SU-DHL-6 (cell line): ENCODE measurements at regions not wholly inside any gene's neighbourhood (a gene's known extent, or its start where the extent isn't known, plus 50 kb on each side); places are given as distances from the start of the nearest gene placed in this dataset.

Experiments used
- H2AFZ ChIP-seq: fragments of 200-600 bp; sonication (generic); 2 replicates; pipeline ENCODE4 v1.6.1; 2014; ENCODE audit warnings: low read depth, mild to moderate bottlenecking, moderate library complexity, mixed read lengths, antibody characterized with exemption, low read length; ENCODE audit not compliant: severe bottlenecking
- H3F3A ChIP-seq: fragments of 200-600 bp; shearing (Covaris generic); 2 replicates; pipeline ENCODE4 v1.6.0; 2016; ENCODE audit warnings: antibody characterized with exemption, mild to moderate bottlenecking; ENCODE audit not compliant: insufficient read depth
- H3K27ac ChIP-seq: fragments of 200-600 bp; sonication (generic); 2 replicates; pipeline ENCODE4 v1.5.1; 2016; ENCODE audit warnings: low read depth, mild to moderate bottlenecking, low read length, moderate library complexity, mixed read lengths
- H3K27me3 ChIP-seq: fragments of 200-600 bp; sonication (generic), shearing (Covaris generic); 2 replicates; pipeline ENCODE4 v1.6.0; 2014; ENCODE audit warnings: mild to moderate bottlenecking, low read length
- H3K36me3 ChIP-seq: fragments of 200-600 bp; sonication (generic); 2 replicates; pipeline ENCODE4 v1.6.1; 2014; ENCODE audit warnings: mild to moderate bottlenecking, low read length, mixed read lengths
- H3K4me2 ChIP-seq: fragments of 300-600, 200-600 bp; shearing (Covaris generic), sonication (generic); 2 replicates; pipeline ENCODE4 v1.6.0; 2014; ENCODE audit warnings: low read length, low read depth, mild to moderate bottlenecking; ENCODE audit not compliant: poor library complexity, severe bottlenecking
- H3K4me3 ChIP-seq: fragments of 200-600 bp; sonication (generic); 2 replicates; pipeline ENCODE4 v1.5.1; 2014; ENCODE audit warnings: antibody characterized with exemption, low read length, mild to moderate bottlenecking, mixed read lengths; ENCODE audit not compliant: insufficient read depth, poor library complexity, severe bottlenecking
- H3K79me2 ChIP-seq: fragments of 200-600 bp; sonication (generic); 2 replicates; pipeline ENCODE4 v1.6.1; 2014; ENCODE audit warnings: mild to moderate bottlenecking, low read length, moderate library complexity; ENCODE audit not compliant: insufficient read depth
- H3K9ac ChIP-seq: fragments of 200-600 bp; sonication (generic); 2 replicates; pipeline ENCODE4 v1.7.0; 2014; ENCODE audit warnings: mild to moderate bottlenecking, low read length
- H3K9me2 ChIP-seq: fragments of 200-600 bp; sonication (generic); replicated peaks from 2 replicates; pipeline ENCODE4 v1.6.1; 2014; ENCODE audit warnings: low read length; ENCODE audit not compliant: insufficient read depth
- H3K9me3 ChIP-seq: fragments of 200-600 bp; sonication (generic); 2 replicates; pipeline ENCODE4 v1.6.1; 2014; ENCODE audit warnings: low read length, mixed read lengths; ENCODE audit not compliant: insufficient read depth
- H4K20me1 ChIP-seq: fragments of 200-600 bp; sonication (generic); 2 replicates; pipeline ENCODE4 v1.6.1; 2014; ENCODE audit warnings: low read depth, mild to moderate bottlenecking, antibody characterized with exemption, low read length, moderate library complexity, mixed read lengths
- CTCF ChIP-seq: fragments of 200-600 bp; sonication (generic); IDR thresholded peaks from one replicate; pipeline ENCODE4 v1.5.1; 2017; ENCODE audit warnings: antibody characterized with exemption, mild to moderate bottlenecking, low read length, moderate library complexity; ENCODE audit not compliant: insufficient read depth, poor library complexity, severe bottlenecking
- EZH2phosphoT487 ChIP-seq: fragments of 200-600 bp; sonication (generic), shearing (Covaris generic); conservative IDR thresholded peaks from 2 replicates; pipeline ENCODE4 v1.6.1; 2018; ENCODE audit warnings: mild to moderate bottlenecking, antibody characterized with exemption, low read length, moderate library complexity, mixed read lengths

DNA sequence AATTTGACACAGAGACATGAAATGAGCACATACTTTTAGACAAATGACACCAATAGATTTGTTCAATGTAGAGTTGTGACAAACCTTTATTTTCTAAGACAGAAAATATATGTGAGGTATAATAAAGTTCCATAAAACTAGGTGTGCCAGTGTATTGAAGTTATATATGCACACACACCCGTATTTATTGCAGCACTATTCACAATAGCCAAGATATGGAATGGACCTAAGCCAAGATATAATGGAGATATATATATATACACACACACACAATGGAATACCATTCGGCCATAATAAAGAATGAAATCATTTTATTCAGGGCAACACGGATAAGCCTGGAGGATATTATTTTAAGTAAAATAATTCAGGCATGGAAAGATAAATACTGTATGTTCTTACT lies 1013.5 kb downstream of the KCNT2 start:
- no peak overlapping the region for H3K4me2 ChIP-seq
- TF ChIP-seq CTCF, result no peak
- TF ChIP-seq EZH2phosphoT487, result no peak
- H3K9me2 ChIP-seq, result no peaks in the 10 kb centered on the region
- H3K4me3 ChIP-seq, result peak overlapping the region; percentile 31
- H2AFZ ChIP-seq, result peak overlapping the region; percentile 81
- no peaks in the 10 kb centered on the region for H3K36me3 ChIP-seq
- H3F3A ChIP-seq, result no peaks in the 10 kb centered on the region
- H3K9me3 ChIP-seq, result no peaks in the 10 kb centered on the region
- no peak overlapping the region for H3K27ac ChIP-seq
- no peaks in the 10 kb centered on the region for H4K20me1 ChIP-seq
- no peaks in the 10 kb centered on the region for H3K79me2 ChIP-seq
- no peaks in the 10 kb centered on the region for H3K27me3 ChIP-seq
- H3K9ac ChIP-seq, result no peak overlapping the region

DNA sequence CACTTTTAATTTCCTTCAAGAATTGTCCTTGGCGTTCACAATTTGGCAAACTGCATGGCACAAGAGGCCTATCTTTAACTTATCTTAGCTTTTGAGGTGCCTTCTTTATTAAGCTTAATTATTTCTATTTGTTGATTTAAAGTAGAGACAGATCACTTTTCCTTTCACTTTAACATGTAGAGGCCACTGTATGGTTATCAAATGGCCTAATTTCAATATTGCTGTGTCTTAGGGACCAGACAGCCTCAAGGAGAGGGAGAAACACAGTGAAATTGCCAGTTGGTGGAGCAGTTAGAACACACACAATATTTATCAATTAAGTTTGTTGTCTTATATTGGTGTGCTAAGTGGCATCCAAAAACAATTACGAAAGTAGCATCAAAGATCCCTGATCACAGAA lies 1013.9 kb downstream of the KCNT2 start:
- H3K27ac ChIP-seq, result no peak overlapping the region
- H3K9me3 ChIP-seq, result no peaks in the 10 kb centered on the region
- peak overlapping the region; percentile 31 for H3K4me3 ChIP-seq
- TF ChIP-seq EZH2phosphoT487 (no peak), CTCF (no peak)
- H3K9ac ChIP-seq, result no peak overlapping the region; the same call in 1 of the 2 replicates
- peak overlapping the region; percentile 49 for H3K4me2 ChIP-seq
- no peaks in the 10 kb centered on the region for H3K36me3 ChIP-seq
- H3F3A ChIP-seq, result no peaks in the 10 kb centered on the region
- H3K9me2 ChIP-seq, result no peaks in the 10 kb centered on the region
- H3K79me2 ChIP-seq, result no peaks in the 10 kb centered on the region
- H3K27me3 ChIP-seq, result no peaks in the 10 kb centered on the region
- no peaks in the 10 kb centered on the region for H4K20me1 ChIP-seq
- peak overlapping the region; percentile 81 for H2AFZ ChIP-seq

DNA sequence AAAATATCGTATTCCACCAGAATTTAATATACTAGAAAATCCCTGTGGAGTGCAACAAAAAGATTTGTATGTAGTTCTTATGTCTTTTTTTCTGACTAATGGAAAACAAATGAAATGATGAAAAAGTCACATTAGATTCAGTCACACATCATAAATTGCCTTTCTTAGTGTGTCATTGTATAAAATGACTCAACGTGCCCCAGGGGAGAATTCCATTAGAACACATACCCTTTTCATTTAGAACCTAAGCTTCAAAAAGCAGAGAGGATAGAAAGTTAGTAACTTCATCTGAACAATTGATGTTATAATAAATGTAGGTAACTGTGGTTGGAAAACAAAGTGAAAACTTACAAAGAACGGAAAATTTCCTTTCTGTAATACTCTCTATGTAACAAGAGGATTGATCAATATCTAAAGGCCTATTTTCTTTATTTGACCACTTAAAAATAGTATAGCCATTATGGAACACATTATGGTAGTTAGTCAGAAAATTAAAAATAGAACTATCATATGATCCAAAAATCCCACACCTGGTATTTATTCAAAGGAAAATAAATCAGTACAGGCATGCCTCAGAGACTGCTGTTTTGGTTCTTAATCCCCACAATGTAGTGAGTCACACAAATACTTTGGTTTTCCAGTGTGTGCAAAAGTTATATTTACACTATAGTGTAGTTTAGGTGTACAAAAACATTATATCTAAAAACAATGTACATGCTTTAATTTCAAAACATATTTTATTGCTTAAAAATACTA lies 1016.1 kb downstream of the KCNT2 start:
- Histone ChIP-seq H3K4me2 (no peak overlapping the region), H3K27ac (no peak overlapping the region), H3K79me2 (no peaks in the 10 kb centered on the region), H3K9me2 (no peaks in the 10 kb centered on the region), H3K36me3 (no peaks in the 10 kb centered on the region), H4K20me1 (no peaks in the 10 kb centered on the region), H3K27me3 (no peaks in the 10 kb centered on the region), H3K9ac (no peak overlapping the region), H3K4me3 (no peak overlapping the region), H2AFZ (no peak overlapping the region), H3K9me3 (no peaks in the 10 kb centered on the region), H3F3A (no peaks in the 10 kb centered on the region)
- TF ChIP-seq EZH2phosphoT487 (no peak), CTCF (no peak)
